GM12874 (cell line): ENCODE measurements at regions not wholly inside any gene's neighbourhood (a gene's known extent, or its start where the extent isn't known, plus 50 kb on each side); places are given as distances from the start of the nearest gene placed in this dataset.

Experiments used
- TF ChIP-seq, protein P1 (sequence below): IDR thresholded peaks from 2 replicates; pipeline ENCODE4 v1.5.1; 2011; ENCODE audit warnings: low read depth, mild to moderate bottlenecking, control low read depth, low read length, moderate library complexity; ENCODE audit not compliant: insufficient read depth

GRCh38 chr3:174488527-174488926 is 370.6 kb upstream of the NAALADL2 start:
- TF ChIP-seq, protein P1, sequence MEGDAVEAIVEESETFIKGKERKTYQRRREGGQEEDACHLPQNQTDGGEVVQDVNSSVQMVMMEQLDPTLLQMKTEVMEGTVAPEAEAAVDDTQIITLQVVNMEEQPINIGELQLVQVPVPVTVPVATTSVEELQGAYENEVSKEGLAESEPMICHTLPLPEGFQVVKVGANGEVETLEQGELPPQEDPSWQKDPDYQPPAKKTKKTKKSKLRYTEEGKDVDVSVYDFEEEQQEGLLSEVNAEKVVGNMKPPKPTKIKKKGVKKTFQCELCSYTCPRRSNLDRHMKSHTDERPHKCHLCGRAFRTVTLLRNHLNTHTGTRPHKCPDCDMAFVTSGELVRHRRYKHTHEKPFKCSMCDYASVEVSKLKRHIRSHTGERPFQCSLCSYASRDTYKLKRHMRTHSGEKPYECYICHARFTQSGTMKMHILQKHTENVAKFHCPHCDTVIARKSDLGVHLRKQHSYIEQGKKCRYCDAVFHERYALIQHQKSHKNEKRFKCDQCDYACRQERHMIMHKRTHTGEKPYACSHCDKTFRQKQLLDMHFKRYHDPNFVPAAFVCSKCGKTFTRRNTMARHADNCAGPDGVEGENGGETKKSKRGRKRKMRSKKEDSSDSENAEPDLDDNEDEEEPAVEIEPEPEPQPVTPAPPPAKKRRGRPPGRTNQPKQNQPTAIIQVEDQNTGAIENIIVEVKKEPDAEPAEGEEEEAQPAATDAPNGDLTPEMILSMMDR, result no peak

DNA sequence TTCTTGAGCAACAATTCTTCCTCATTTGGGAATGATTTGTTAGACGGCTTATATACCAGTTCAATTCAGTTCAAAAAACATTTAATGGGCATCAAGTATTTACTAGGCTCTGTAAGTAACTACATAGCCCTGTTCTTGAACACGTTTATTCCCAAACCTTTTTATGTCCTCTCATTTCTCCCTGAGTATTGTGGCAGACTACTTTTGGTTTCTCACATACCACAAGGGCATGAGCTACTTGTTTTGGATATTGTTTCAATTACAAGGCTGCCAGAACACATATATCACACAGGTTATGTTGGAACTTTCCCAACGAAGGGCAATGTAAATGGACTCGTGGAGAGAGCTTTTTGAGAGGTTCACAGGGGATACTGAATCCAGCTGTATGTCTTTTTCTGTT is 363.8 kb upstream of the NAALADL2 start:
- TF ChIP-seq, protein P1, result no peak

DNA sequence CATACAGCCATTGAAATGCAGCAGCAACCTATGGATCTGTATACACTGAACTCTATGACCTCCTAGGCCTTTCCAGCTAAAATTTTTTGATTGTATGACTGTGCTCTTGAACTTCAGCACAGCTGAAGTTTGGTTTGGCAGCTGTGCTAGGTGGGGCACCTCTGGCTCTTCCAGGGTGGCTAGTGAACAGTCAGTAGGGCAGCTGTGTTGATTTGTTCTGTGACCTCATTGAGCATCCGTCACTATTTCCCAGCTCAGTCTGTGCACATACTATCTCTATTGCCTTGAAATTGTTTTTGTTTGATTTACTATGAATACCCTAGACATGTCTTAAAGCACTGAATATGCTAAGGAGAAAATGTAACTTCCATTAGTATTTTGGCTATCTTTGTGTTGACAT is 363.2 kb upstream of the NAALADL2 start:
- TF ChIP-seq, protein P1, result no peak

DNA sequence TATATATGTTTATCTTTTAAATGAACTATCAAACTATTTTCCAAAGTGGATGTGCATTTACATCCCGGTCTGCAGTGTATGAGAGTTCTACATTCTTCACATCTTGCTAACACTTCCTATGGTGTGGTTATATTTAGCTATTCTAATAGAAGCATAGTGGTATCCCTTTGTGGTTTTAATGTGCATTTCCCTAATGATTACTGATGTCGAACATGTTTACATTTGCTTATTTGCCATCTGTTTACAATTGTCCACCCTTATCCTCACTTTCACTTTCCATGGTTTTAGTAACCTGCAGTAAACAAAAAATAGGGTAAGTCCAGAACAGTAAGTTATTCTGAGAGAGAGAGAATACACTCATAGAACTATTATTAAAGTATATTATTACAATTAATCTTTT is 360.5 kb upstream of the NAALADL2 start:
- TF ChIP-seq, protein P1, result no peak

- TF ChIP-seq, protein P1, result no peak
Observed at GRCh38 chr3:174505266-174505665, 353.9 kb upstream of the NAALADL2 start.

GRCh38 chr3:174524203-174524602 is 334.9 kb upstream of the NAALADL2 start:
- TF ChIP-seq, protein P1, result no peak

DNA sequence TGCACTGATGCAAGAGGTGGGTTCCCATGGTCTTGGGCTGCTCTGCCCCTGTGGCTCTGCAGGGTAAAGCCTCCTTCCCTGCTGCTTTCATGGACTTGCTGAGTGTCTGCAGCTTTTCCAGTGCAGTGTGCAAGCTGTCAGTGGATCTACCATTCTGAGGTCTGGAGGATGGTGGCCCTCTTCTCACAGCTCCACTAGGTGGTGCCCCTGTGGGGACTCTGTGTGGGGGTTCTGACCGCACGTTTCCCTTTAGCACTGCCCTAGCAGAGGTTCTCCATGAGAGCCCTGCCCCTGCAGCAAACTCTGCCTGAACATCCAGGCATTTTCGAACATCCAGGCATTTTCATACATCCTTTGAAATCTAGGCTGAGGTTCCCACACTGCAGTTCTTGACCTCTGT is 329.8 kb upstream of the NAALADL2 start:
- TF ChIP-seq, protein P1, result no peak
